SK-N-SH (cell line): ENCODE measurements at regions not wholly inside any gene's neighbourhood (a gene's known extent, or its start where the extent isn't known, plus 50 kb on each side); places are given as distances from the start of the nearest gene placed in this dataset.

Source experiments
- CTCF ChIA-PET: fragments of 300-600, 350-600 bp; formaldehyde crosslinking; extraction: SDS; loops from one replicate; lab custom pipeline; 2021; lab: Yijun Ruan, JAX
- POLR2A ChIA-PET: fragments of 350-600 bp; sonication (Branson Sonifier 250); formaldehyde crosslinking; extraction: SDS; loops from one replicate; lab custom pipeline; 2020; ENCODE audit warnings: antibody characterized with exemption, inconsistent platforms; lab: Yijun Ruan, JAX
- DNase-seq: peaks from one replicate; pipeline ENCODE4 v3.0.0; 2012
- H2AFZ ChIP-seq: fragments of 200-600 bp; sonication (generic); 2 replicates; pipeline ENCODE4 v1.8.1; 2016; ENCODE audit warnings: antibody characterized with exemption, mild to moderate bottlenecking, low read depth
- H3F3A ChIP-seq: fragments of 200-600 bp; sonication (generic); replicated peaks from 2 replicates; pipeline ENCODE3; 2016; ENCODE audit warnings: antibody characterized with exemption, mild to moderate bottlenecking; ENCODE audit not compliant: insufficient read depth
- H3K27ac ChIP-seq, 2 experiments: fragments of 200-500 bp in 1 of 2; fragments of 200-600 bp in 1 of 2; sonication (Bioruptor generic) in 1 of 2; sonication (generic), shearing (Covaris generic) in 1 of 2; 2 replicates each; pipeline versions ENCODE4 v1.5.1 to v1.6.1; 2014 to 2016; ENCODE audit warnings: low read depth in 2 of 2, inconsistent platforms in 1 of 2, low read length in 1 of 2, mild to moderate bottlenecking in 1 of 2, mixed read lengths in 1 of 2
- H3K27me3 ChIP-seq: fragments of 200-600 bp; sonication (generic), shearing (Covaris generic); 2 replicates; pipeline ENCODE4 v1.6.1; 2016; ENCODE audit warnings: mixed run types; ENCODE audit not compliant: insufficient read depth
- H3K36me3 ChIP-seq, 2 experiments: fragments of 200-500 bp in 1 of 2; fragments of 200-600 bp in 1 of 2; sonication (Bioruptor generic) in 1 of 2; sonication (generic) in 1 of 2; replicated peaks in 1 of 2; 2 replicates each; pipeline versions ENCODE3 to v1.5.1; 2014 to 2016; ENCODE audit warnings: low read length in 1 of 2, mild to moderate bottlenecking in 1 of 2; ENCODE audit not compliant: insufficient read depth in 2 of 2, control insufficient read depth in 1 of 2
- H3K4me1 ChIP-seq, 2 experiments: fragments of 200-500 bp in 1 of 2; fragments of 200-600 bp in 1 of 2; sonication (Bioruptor generic) in 1 of 2; sonication (generic), shearing (Covaris generic) in 1 of 2; 2 replicates each; pipeline versions ENCODE4 v1.5.1 to v1.6.1; 2014 to 2016; ENCODE audit warnings: low read depth in 1 of 2, low read length in 1 of 2, mixed run types in 1 of 2; ENCODE audit not compliant: insufficient read depth in 2 of 2, control insufficient read depth in 1 of 2
- H3K4me2 ChIP-seq: fragments of 200-600 bp; sonication (generic), shearing (Covaris generic); 2 replicates; pipeline ENCODE4 v1.6.1; 2017; ENCODE audit warnings: mixed run types
- H3K4me3 ChIP-seq, 2 experiments: fragments of 200-500 bp in 1 of 2; fragments of 200-600 bp in 1 of 2; sonication (Bioruptor generic) in 1 of 2; sonication (generic), shearing (Covaris generic) in 1 of 2; 2 replicates each; pipeline versions ENCODE4 v1.5.1 to v1.8.1; 2014 to 2016; ENCODE audit warnings: low read depth in 2 of 2, inconsistent platforms in 1 of 2, low read length in 1 of 2, mild to moderate bottlenecking in 1 of 2, mixed read lengths in 1 of 2, moderate library complexity in 1 of 2
- H3K79me2 ChIP-seq: fragments of 200-600 bp; sonication (generic); 2 replicates; pipeline ENCODE4 v1.8.1; 2017; ENCODE audit warnings: mild to moderate bottlenecking; ENCODE audit not compliant: insufficient read depth
- H3K9ac ChIP-seq: fragments of 200-600 bp; sonication (generic); 2 replicates; pipeline ENCODE4 v1.6.1; 2017; ENCODE audit warnings: mixed run types
- H3K9me2 ChIP-seq: fragments of 200-600 bp; sonication (generic); 2 replicates; pipeline ENCODE4 v1.6.1; 2017; ENCODE audit warnings: mixed run types
- H3K9me3 ChIP-seq: fragments of 200-600 bp; sonication (generic); 2 replicates; pipeline ENCODE4 v1.6.1; 2017; ENCODE audit warnings: mixed run types, mild to moderate bottlenecking, moderate library complexity
- H4K20me1 ChIP-seq: fragments of 200-600 bp; sonication (generic); 2 replicates; pipeline ENCODE4 v1.6.1; 2017; ENCODE audit warnings: mild to moderate bottlenecking, mixed run types; ENCODE audit not compliant: insufficient read depth
- CTCF ChIP-seq: fragments of 200-600 bp; sonication (generic); IDR thresholded peaks from 2 replicates; pipeline ENCODE4 v1.6.1; 2017; ENCODE audit warnings: antibody characterized with exemption, mild to moderate bottlenecking, moderate library complexity
- EZH2phosphoT487 ChIP-seq: fragments of 200-600 bp; sonication (generic); IDR thresholded peaks from 2 replicates; pipeline ENCODE4 v1.6.1; 2017; ENCODE audit warnings: low read depth, mixed run types, mild to moderate bottlenecking, antibody characterized with exemption, moderate library complexity, borderline replicate concordance
- FOSL2 ChIP-seq: IDR thresholded peaks from 2 replicates; pipeline ENCODE4 v1.4.0; 2012; ENCODE audit warnings: low read depth, mild to moderate bottlenecking, moderate library complexity, borderline replicate concordance
- FOXJ3 ChIP-seq: sonication (generic); formaldehyde crosslinking; IDR thresholded peaks from 2 replicates; pipeline ENCODE4 v1.5.1; 2020; ENCODE audit warnings: mild to moderate bottlenecking, missing genetic modification reagents
- GATA2 ChIP-seq: sonication (generic); formaldehyde crosslinking; IDR thresholded peaks from 2 replicates; pipeline ENCODE4 v1.5.0; 2020; ENCODE audit warnings: mild to moderate bottlenecking, missing genetic modification reagents
- MAX ChIP-seq: IDR thresholded peaks from 2 replicates; pipeline ENCODE4 v1.4.0; 2012; ENCODE audit warnings: low read depth
- MXI1 ChIP-seq: IDR thresholded peaks from 2 replicates; pipeline ENCODE4 v1.6.1; 2012; ENCODE audit warnings: mild to moderate bottlenecking, low read depth, low read length, improper control_type of control experiment
- PBX3 ChIP-seq: IDR thresholded peaks from 2 replicates; pipeline ENCODE4; 2012
- POLR2AphosphoS5 ChIP-seq: IDR thresholded peaks from 2 replicates; pipeline ENCODE4 v1.6.1; 2012; ENCODE audit warnings: low read depth, low read length
- RCOR1 ChIP-seq: fragments of 150-350 bp; IDR thresholded peaks from 2 replicates; pipeline ENCODE4 v1.6.1; 2017; ENCODE audit warnings: antibody characterized with exemption, low read length
- REST ChIP-seq: IDR thresholded peaks from 2 replicates; pipeline ENCODE4 v1.6.1; 2012; ENCODE audit warnings: mild to moderate bottlenecking, low read depth, low read length, moderate library complexity
- RXRA ChIP-seq: IDR thresholded peaks from 2 replicates; pipeline ENCODE4 v1.4.0; 2012; ENCODE audit warnings: low read depth, mild to moderate bottlenecking, borderline replicate concordance
- TCF12 ChIP-seq: IDR thresholded peaks from 2 replicates; pipeline ENCODE4 v1.4.0; 2012
- USF1 ChIP-seq: IDR thresholded peaks from 2 replicates; pipeline ENCODE4 v1.4.0; 2012; ENCODE audit warnings: low read depth, borderline replicate concordance
- WGBS: methylation state at CpG from one replicate; pipeline ENCODE4 v1.1.6; 2017; ENCODE audit warnings: low lambda C conversion rate; 5-methylcytosine and 5-hydroxymethylcytosine counted together

- TF ChIP-seq CTCF (no peak), POLR2AphosphoS5 (no peak), MAX (no peak)
Observed at GRCh38 chr17:83180264-83180995, 101.0 kb downstream of the METRNL start (continued).

GRCh38 chr17:83180996-83181481, 101.6 kb downstream of the METRNL start:
- Histone ChIP-seq H3K9ac (no peak overlapping the region), H3K4me3 (no peak overlapping the region), H3F3A (no peaks in the 10 kb centered on the region), H4K20me1 (no peaks in the 10 kb centered on the region), H3K79me2 (no peaks in the 10 kb centered on the region), H3K4me1 (peaks cover 0 to 36% of the 10 kb centered on the region in 2 experiments; a peak in 1 of 4 replicates), H3K4me2 (no peak overlapping the region), H3K36me3 (no peaks in the 10 kb centered on the region), H3K9me3 (no peaks in the 10 kb centered on the region), H3K27me3 (no peaks in the 10 kb centered on the region), H3K9me2 (no peaks in the 10 kb centered on the region), H3K27ac (no peak overlapping the region; a peak in 1 of 4 replicates), H2AFZ (no peak overlapping the region)
- peak; percentile 81 for DNase-seq
- CTCF ChIA-PET, result interaction anchor here (0.9 to 1.9 kb wide), 6 partner anchors 9 to 104 kb away, joined by 3 to 7 read pairs (median 4); no protein-coding TSS in a partner anchor
- POLR2A ChIA-PET, result no interaction called here
- TF ChIP-seq USF1 (no peak), GATA2 (no peak), REST (no peak), RCOR1 (no peak), RXRA (no peak), MXI1 (no peak), FOSL2 (no peak), FOXJ3 (CRISPR knock-in tag) (no peak), EZH2phosphoT487 (no peak), TCF12 (no peak), PBX3 (no peak)
- WGBS, result 56% methylated on average over 2 of the region's 2 CpGs
